ENCODE measurements at regions not wholly inside any gene's neighbourhood (a gene's known extent, or its start where the extent isn't known, plus 50 kb on each side); places are given as distances from the start of the nearest gene placed in this dataset.
"Not testable (repeated sequence)": the region's sequence is repeated elsewhere in the genome, so short reads cannot be mapped to it uniquely, and the experiment has no call there.

- DNase-seq, result no peak
These were observed 139.6 kb upstream of the NRIP1 start for GRCh38 chr21:15204140-15204969.

- no peak for DNase-seq
These were observed 140.1 kb upstream of the NRIP1 start for GRCh38 chr21:15204970-15205286.

- no peak for DNase-seq
These were observed 141.7 kb upstream of the NRIP1 start for GRCh38 chr21:15206514-15206913.

- no peak for DNase-seq
These were observed 142.4 kb upstream of the NRIP1 start for GRCh38 chr21:15207231-15207630.

GRCh38 chr21:15207635-15208370 lies 143.0 kb upstream of the NRIP1 start:
- no peak for DNase-seq

GRCh38 chr21:15208786-15209185 lies 144.0 kb upstream of the NRIP1 start:
- DNase-seq, result no peak

GRCh38 chr21:15209224-15209623 lies 144.4 kb upstream of the NRIP1 start:
- DNase-seq, result no peak

- DNase-seq, result no peak
These were observed 145.5 kb upstream of the NRIP1 start for GRCh38 chr21:15210235-15210678.

- no peak for DNase-seq
These were observed 146.8 kb upstream of the NRIP1 start for GRCh38 chr21:15211491-15212133.

GRCh38 chr21:15212206-15212605 lies 147.4 kb upstream of the NRIP1 start:
- no peak for DNase-seq

- not testable (repeated sequence) for DNase-seq
These were observed 153.7 kb upstream of the NRIP1 start for GRCh38 chr21:15218476-15218875.

GRCh38 chr21:15219039-15219438 lies 154.2 kb upstream of the NRIP1 start:
- no peak for DNase-seq

- DNase-seq, result no peak
These were observed 155.1 kb upstream of the NRIP1 start for GRCh38 chr21:15219894-15220293.

GRCh38 chr21:15221799-15222386 lies 157.1 kb upstream of the NRIP1 start:
- DNase-seq, result no peak

GRCh38 chr21:15222707-15223106 lies 157.9 kb upstream of the NRIP1 start:
- no peak for DNase-seq

- no peak for DNase-seq
These were observed 159.7 kb upstream of the NRIP1 start for GRCh38 chr21:15224346-15225086.

GRCh38 chr21:15227919-15228318 lies 163.1 kb upstream of the NRIP1 start:
- no peak for DNase-seq

- no peak for DNase-seq
These were observed 164.6 kb upstream of the NRIP1 start for GRCh38 chr21:15229390-15229789.

GRCh38 chr21:15233611-15234010 lies 168.8 kb upstream of the NRIP1 start:
- no peak for DNase-seq

GRCh38 chr21:15236111-15236510 lies 171.3 kb upstream of the NRIP1 start:
- DNase-seq, result no peak

- DNase-seq, result no peak
These were observed 176.0 kb upstream of the NRIP1 start for GRCh38 chr21:15240848-15241247.

- no peak for DNase-seq
These were observed 177.4 kb upstream of the NRIP1 start for GRCh38 chr21:15241997-15242736.
